Heart right ventricle (tissue), 16 donors: ENCODE measurements at regions not wholly inside any gene's neighbourhood (a gene's known extent, or its start where the extent isn't known, plus 50 kb on each side); places are given as distances from the start of the nearest gene placed in this dataset.

Experiments used
- ATAC-seq, 8 donors: fragments of 200-7000 bp; cut with Tn5 transposase; one replicate each; pipeline ENCODE4 v1.9.1; 2020; ENCODE audit warnings: mild to moderate bottlenecking in 8 of 8, moderate library complexity in 8 of 8, moderate number of reproducible peaks in 1 of 8
- DNase-seq, 2 donors: peaks; one replicate each; pipeline ENCODE4 v3.0.0-alpha.2; 2020
- H3K27ac ChIP-seq, 10 donors: fragments of 200-600 bp; sonication (generic) in 2 of 10; one replicate each; pipeline versions ENCODE4 v1.5.0 to v1.8.0; 2020 to 2022; ENCODE audit warnings: mild to moderate bottlenecking in 3 of 10
- H3K27me3 ChIP-seq, 7 donors: fragments of 200-600 bp; one replicate each; pipeline ENCODE4 v1.8.0; 2021 to 2022; ENCODE audit warnings: mild to moderate bottlenecking in 2 of 7
- H3K36me3 ChIP-seq, 9 donors: fragments of 200-600 bp; sonication (generic) in 1 of 9; one replicate each; pipeline versions ENCODE4 v1.5.0 to v1.8.0; 2020 to 2022; ENCODE audit warnings: mild to moderate bottlenecking in 2 of 9
- H3K4me1 ChIP-seq, 9 donors: fragments of 200-600 bp; sonication (generic) in 1 of 9; one replicate each; pipeline versions ENCODE4 v1.5.0 to v1.8.0; 2020 to 2022; ENCODE audit warnings: mild to moderate bottlenecking in 4 of 9
- H3K4me3 ChIP-seq, 10 donors: fragments of 200-600 bp; sonication (generic) in 2 of 10; one replicate each; pipeline versions ENCODE4 v1.5.0 to v1.8.0; 2020 to 2022; ENCODE audit warnings: mild to moderate bottlenecking in 7 of 10, moderate library complexity in 2 of 10
- H3K9me3 ChIP-seq, 11 donors: fragments of 200-600 bp in 10 of 11; sonication (generic) in 2 of 11; one replicate each; pipeline versions ENCODE4 v1.5.0 to v1.8.0; 2013 to 2022; ENCODE audit warnings: mild to moderate bottlenecking in 2 of 11, control low read depth in 1 of 11, moderate library complexity in 1 of 11
- WGBS, 2 donors: extraction: QIAGEN DNeasy Blood & Tissue Kit; methylation state at CpG; one replicate each; pipeline ENCODE4 v1.1.7; 2013; ENCODE audit warnings: inconsistent platforms in 1 of 2; 5-methylcytosine and 5-hydroxymethylcytosine counted together
- intact Hi-C, 10 donors: fragments of 100-400 bp; cut with DNase I; formaldehyde crosslinking; loops; one replicate each; pipeline versions ENCODE4 v1.11.1 to v1.14.2; 2022
- TF ChIP-seq, protein P1 (sequence below), 9 donors: fragments of 200-600 bp; sonication (generic) in 2 of 9; IDR thresholded peaks; one replicate each; pipeline versions ENCODE4 v1.5.0 to v1.8.0; 2021 to 2022; ENCODE audit warnings: antibody characterized with exemption in 9 of 9, mild to moderate bottlenecking in 5 of 9, moderate library complexity in 1 of 9
- donor health status: Arrhythmogenic right ventricular cardiomyopathy.
- donor health status: ischemic (EF 13 %, LVEDD 7.1; RV severe dilation, severe dysfunction).
- donor health status: healthy with polysubstance abuse.
- donor health status: DM: no; HTN: yes; CAD: no.
- donor health status: DM: no; HTN: no; CAD: no.
- donor health status: ischemic (EF 25% LVEDD 6.9; RV normal size, moderate dysfunction).
- donor health status: ischemic (EF 25% LVEDD 5.7; RV mildly dilated, moderate dysfunction).
- donor health status: healthy.
- donor health status: DM: yes; HTN: yes; CAD: no.
- donor health status: Ischemic cardiomyopathy.
- donor health status: ischemic (EF 35%, LVEDD 5.7; RV mildly dilated, moderate dysfunction).
- donor health status: nonischemic (EF 11% LVEDD 7.7; RV severe dilation, severe dysfunction).
- donor health status: DM: yes; HTN: yes; CAD: no.
- donor health status: PGD.
- donor health status: ischemic (EF 29% LVEDD 5.4; RV normal size, mild dysfunction).
- donor health status: nonischemic (EF 23%, LVEDD 6.1; RV moderate dilation, normal function).

DNA sequence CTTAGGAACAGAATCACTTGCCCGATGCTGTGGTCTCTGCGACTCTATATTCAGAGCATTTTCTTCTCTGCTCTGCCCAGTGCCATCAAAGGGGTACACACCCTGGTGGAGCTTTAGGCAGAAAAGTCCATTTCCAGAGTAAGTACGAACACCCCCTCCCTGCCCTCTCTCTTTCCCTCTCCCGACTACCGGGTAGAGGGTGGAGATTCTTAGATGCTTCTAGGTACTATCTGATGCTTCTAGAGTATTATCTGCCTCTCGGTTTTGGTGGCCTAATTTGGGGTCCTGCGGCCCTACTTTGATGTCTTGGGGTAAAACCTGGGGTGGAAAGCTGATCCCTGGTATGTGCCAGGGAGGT, 245.4 kb upstream of the SOX4 start:
- no peak for ATAC-seq
- Histone ChIP-seq H3K4me3 (no peak overlapping the region), H3K36me3 (no peaks in the 10 kb centered on the region), H3K27me3 (no peaks in the 10 kb centered on the region), H3K27ac (no peak overlapping the region), H3K9me3 (peaks cover 0 to 4% (median 0%) of the 10 kb centered on the region in 11 donors), H3K4me1 (peaks cover 0 to 13% (median 4%) of the 10 kb centered on the region in 9 donors)
- DNase-seq, result no peak
- 76 to 79% methylated on average over 7 of the region's 7 CpGs for WGBS, 2 donors
- TF ChIP-seq, protein P1, sequence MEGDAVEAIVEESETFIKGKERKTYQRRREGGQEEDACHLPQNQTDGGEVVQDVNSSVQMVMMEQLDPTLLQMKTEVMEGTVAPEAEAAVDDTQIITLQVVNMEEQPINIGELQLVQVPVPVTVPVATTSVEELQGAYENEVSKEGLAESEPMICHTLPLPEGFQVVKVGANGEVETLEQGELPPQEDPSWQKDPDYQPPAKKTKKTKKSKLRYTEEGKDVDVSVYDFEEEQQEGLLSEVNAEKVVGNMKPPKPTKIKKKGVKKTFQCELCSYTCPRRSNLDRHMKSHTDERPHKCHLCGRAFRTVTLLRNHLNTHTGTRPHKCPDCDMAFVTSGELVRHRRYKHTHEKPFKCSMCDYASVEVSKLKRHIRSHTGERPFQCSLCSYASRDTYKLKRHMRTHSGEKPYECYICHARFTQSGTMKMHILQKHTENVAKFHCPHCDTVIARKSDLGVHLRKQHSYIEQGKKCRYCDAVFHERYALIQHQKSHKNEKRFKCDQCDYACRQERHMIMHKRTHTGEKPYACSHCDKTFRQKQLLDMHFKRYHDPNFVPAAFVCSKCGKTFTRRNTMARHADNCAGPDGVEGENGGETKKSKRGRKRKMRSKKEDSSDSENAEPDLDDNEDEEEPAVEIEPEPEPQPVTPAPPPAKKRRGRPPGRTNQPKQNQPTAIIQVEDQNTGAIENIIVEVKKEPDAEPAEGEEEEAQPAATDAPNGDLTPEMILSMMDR (IDR thresholded peaks at IDR 0.05), result no peak
- intact Hi-C loops, result no loop called here

DNA sequence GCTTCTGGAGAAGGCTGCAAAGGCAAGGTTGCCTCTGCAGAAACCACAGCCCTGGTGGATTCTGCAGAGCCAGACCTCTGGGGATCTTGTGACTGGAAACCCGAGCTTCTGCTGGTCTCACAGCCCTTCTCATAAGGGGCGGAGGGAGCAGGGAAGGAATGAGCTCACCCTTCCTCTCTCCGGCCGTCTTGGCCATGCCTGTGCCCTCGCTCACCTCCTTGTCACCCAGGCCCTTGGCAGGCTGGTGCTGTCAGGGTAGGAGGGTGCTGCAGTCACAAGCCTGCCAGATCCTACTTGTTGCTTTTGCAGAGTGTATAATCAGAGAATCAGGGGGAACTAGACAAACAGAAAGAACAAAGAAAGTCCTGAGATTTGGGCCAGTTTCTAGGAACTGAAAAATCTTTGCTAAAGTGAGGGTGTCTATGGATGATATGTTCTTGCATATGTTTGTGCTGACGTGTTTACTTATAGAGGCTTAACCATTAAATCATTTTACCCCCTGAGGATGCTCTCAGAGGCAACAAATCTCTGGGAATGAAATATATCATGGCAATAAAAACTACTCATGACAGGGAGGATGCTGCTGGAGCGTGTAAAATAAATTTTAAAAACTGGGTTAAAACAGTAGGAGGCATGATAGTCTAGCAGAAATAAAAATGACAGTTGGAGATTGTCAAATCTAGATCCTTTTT, 244.9 kb upstream of the SOX4 start:
- DNase-seq, result peak; percentile 18 to 19
- TF ChIP-seq, protein P1 (IDR thresholded peaks at IDR 0.05), result peak in 2 of 9 donors; percentile 7 to 10
- no peak overlapping the region for H3K27ac ChIP-seq
- 31 to 33% methylated on average over 7 of the region's 7 CpGs for WGBS, 2 donors
- H3K4me1 ChIP-seq, result peaks cover 0 to 13% (median 4%) of the 10 kb centered on the region in 9 donors
- no peak overlapping the region for H3K4me3 ChIP-seq
- H3K27me3 ChIP-seq, result no peaks in the 10 kb centered on the region
- H3K36me3 ChIP-seq, result no peaks in the 10 kb centered on the region
- H3K9me3 ChIP-seq, result peaks cover 0 to 4% (median 0%) of the 10 kb centered on the region in 11 donors
- intact Hi-C loops, result no loop called here
- ATAC-seq, result peak in 7 of 8 donors; percentile 37 to 69 (median 52)

DNA sequence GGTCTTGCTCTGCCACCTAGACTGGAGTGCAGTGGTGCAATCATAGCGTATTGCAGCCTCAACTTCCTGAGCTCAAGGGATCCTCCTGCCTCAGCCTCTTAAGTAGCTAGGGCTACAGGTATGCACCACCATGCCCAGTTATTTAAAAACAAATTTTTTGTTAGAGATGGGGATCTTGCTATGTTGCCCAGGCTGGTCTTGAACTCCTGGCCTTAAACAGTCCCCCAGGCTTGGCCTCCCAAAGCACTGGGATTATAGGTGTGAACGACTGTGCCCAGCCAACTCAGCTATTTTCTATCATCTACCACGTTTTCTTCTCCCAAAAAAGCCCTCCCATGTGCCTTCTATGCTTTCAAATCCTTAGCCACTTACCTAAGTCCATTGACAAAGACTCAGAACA, 243.7 kb upstream of the SOX4 start:
- no peak for ATAC-seq
- no peak overlapping the region for H3K27ac ChIP-seq
- intact Hi-C loops, result loop anchor here in 1 of 10 donors (5.0 kb wide), 1 partner anchor 232 kb away; no protein-coding TSS in a partner anchor
- peaks cover 0 to 13% (median 4%) of the 10 kb centered on the region in 9 donors for H3K4me1 ChIP-seq
- 90 to 91% methylated on average over 3 of the region's 3 CpGs for WGBS, 2 donors
- no peak for DNase-seq
- no peaks in the 10 kb centered on the region for H3K36me3 ChIP-seq
- no peaks in the 10 kb centered on the region for H3K27me3 ChIP-seq
- no peak overlapping the region for H3K4me3 ChIP-seq
- H3K9me3 ChIP-seq, result peaks cover 0 to 4% (median 0%) of the 10 kb centered on the region in 11 donors
- TF ChIP-seq, protein P1 (IDR thresholded peaks at IDR 0.05), result no peak

DNA sequence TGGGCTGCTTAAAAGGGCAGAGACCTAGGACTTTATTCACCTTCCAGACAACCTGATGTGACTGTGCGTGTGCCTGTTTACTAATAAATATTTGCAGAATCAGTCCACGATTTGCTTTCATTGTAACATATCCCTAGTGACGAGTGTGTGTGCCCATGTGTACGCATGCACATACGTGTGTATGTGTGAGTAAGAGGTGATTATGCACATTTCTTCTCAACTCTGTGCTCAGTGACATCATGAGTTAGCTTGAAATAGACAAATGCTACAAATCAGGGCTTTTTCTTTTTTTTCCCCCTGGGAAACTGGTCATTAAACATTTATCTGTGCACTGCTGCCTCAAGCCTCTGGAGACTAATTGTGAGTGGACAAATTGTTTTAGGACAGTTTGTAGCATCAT, 242.6 kb upstream of the SOX4 start:
- intact Hi-C loops, result loop anchor here in 1 of 10 donors (5.0 kb wide), 1 partner anchor 231 kb away; no protein-coding TSS in a partner anchor
- 91 to 94% methylated on average over 5 of the region's 5 CpGs for WGBS, 2 donors

More for the DNA sequence above, 242.6 kb upstream of the SOX4 start:
- no peaks in the 10 kb centered on the region for H3K9me3 ChIP-seq
- no peak for ATAC-seq
- DNase-seq, result no peak
- no peak overlapping the region for H3K4me3 ChIP-seq
- no peak overlapping the region for H3K27ac ChIP-seq
- no peaks in the 10 kb centered on the region for H3K27me3 ChIP-seq
- no peaks in the 10 kb centered on the region for H3K36me3 ChIP-seq
- TF ChIP-seq, protein P1 (IDR thresholded peaks at IDR 0.05), result no peak
- peaks cover 0 to 13% (median 4%) of the 10 kb centered on the region in 9 donors for H3K4me1 ChIP-seq
